ACHN (cell line): ENCODE measurements at regions not wholly inside any gene's neighbourhood (a gene's known extent, or its start where the extent isn't known, plus 50 kb on each side); places are given as distances from the start of the nearest gene placed in this dataset.
"Not testable (repeated sequence)": the region's sequence is repeated elsewhere in the genome, so short reads cannot be mapped to it uniquely, and the experiment has no call there.

Experiments
- DNase-seq: peaks from one replicate; pipeline ENCODE4 v3.0.0-alpha.2; 2015
- in situ Hi-C: cut with HindIII; loops from 2 replicates; pipeline ENCODE4 v1.10.0; 2017; ENCODE audit warnings: low sequenced_read_pairs, low pct_ligation_motif_present, low pct_unique_long_range_greater_than_20kb

DNA sequence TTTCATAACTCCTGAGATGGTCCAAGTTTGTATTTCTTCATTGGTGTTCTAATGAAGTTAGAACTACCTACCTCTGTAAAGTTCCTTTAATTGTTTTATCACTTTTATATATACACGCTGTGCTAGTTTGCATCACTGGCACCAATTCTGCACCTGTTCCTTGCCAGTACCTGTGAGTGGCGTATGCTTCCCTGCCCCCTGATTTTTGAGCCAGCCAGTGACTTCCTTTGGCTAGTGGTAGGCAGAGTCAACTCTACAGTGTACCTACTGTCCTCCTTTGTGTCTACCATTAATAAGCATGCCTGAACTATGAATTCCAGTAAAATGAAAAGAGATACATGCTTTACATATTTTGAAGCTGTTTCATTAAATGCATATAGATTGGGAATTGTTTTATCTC is 186.8 kb upstream of the SPATA31A3 start:
- in situ Hi-C loops, DNase-seq: not testable (repeated sequence)

DNA sequence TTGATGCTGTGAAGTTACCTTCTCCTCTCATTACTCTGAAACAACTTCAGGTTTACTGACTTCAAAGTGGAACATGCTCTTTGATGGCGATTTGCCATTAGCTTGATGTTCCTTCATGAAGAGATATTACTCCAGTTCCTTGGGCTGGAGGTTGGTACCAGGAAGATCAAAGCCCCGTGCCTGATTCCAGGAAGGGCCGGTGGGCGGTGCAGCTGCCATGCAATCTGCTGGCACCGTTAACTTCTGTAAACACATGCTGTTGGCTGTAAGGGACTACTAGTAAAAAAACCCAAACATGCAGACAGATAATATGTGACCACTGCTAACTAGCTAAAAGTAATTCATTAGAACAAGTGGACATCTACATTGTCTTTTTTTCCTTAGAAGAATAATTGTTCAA is 182.8 kb upstream of the SPATA31A3 start:
- DNase-seq, in situ Hi-C loops: not testable (repeated sequence)

DNA sequence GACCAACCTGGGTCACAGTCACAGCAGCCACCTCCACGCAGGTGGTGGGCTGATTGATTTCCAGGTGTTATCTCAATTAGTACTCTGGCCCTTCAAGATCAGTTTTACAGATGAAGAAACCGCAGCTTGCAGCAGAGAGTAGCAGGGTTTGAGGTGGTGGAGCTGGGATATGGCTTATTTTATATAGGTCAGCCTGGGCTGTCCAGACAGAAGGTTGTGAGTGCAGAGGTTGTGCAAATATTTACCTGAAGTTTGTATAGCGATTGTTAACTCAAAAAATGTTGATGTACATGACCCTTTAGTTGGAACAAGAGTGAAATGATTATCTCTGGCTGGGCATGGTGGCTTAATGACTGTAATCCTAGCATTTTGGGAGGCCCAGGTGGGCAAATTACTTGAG is 179.4 kb upstream of the SPATA31A3 start:
- in situ Hi-C loops, DNase-seq: not testable (repeated sequence)

DNA sequence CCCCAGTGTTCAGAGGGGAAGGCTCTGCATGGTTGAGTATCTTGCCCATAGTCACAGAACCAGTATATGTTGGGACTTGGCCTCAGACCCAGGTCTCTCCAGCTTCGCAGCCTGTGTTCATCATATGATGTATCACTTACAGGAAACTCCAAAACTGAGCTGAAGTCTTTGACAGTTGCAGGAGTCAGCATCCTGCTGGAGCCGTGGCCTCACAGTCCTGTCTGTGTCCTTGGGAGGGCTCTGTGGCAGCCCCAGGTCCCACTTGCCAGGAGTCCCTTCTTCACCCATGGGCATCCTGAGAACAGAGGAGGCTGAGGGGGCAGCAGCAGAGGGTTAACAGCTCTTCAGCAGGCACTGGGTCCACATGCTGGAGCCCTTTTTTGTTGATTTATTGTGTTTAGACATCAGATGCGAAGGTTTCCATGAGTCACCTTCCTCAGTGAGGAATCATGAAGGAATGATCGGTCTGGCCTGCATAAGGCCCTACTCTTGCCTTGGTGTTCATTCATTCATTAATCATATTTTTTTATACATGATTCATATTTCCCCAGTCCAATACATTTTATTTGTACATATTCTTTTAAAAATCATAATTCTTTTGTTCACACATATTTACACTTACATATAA is 176.3 kb upstream of the SPATA31A3 start:
- in situ Hi-C loops, DNase-seq: not testable (repeated sequence)

DNA sequence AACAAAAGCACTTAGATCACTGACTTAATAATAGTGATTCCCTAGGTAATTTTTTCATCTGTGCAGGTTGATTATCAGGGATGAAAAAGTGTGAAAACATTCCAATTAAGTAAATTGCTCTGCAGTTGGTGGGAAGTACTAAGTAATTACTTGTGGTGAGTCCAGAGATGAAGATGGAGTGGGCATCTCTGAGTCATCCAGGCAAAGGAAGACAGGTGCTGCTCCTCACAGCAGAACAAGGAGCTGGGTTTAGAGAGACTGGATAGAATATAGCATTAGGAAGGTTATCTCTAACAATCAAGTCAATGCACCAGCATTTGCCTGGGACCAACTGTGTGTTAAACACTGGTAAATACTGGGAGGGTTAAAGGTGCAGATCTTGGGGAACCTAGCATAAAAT is 174.0 kb upstream of the SPATA31A3 start:
- in situ Hi-C loops, DNase-seq: not testable (repeated sequence)

DNA sequence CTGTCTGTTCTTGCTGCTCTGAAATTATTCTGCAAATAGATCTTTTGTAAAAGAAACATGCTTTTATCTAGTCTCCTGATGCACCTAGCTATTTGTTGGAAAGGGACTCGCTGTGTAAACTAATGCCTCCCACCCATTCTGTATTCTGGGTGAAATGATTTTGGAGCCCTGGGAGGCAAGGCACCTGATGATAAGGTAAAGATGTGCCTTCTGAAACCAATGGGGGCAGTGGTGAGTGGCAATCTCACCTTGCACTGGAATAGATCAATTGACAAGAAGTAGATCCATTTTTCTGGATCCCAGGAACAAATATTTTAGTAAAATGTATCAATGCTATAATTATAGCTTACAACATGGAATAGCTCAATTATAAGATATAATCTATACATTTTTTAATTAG is 170.5 kb upstream of the SPATA31A3 start:
- DNase-seq, in situ Hi-C loops: not testable (repeated sequence)

DNA sequence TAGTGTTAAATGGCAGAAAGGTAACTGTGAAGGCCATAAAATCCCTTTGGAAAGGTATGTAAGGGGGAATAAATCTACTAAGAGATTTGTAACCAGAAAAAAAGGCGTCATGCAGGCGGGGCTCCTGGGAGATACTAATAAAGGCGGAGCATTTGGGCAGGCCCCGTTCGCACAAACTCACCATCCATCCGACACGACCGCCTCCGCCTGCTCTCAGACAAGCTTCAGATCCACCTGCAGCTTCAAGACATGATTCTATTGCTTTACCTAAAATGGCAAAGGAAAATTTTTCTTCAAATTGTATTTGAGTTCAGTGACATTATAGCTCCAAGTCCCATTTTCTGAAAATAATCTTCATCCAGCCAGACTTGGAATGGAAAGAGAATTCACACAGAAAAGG is 162.9 kb upstream of the SPATA31A3 start:
- DNase-seq, in situ Hi-C loops: not testable (repeated sequence)

DNA sequence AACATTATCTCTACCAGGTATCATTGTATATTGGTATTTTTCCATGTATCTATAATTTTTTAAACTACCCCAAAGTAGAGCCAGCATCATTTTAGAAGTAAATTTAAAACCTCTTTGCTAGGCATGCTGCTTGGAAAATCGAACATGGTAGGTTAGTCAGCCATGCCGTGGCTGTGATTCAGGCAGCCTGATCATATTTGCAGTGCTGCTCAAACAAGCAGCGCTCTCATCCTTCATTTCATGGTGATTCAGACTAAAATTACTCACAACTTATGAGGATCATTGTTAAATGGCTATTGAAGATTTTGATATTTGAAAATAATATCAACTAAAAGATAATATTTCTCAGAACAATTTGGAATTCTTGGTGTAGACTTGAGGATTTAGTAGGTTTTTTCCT is 161.2 kb upstream of the SPATA31A3 start:
- DNase-seq, in situ Hi-C loops: not testable (repeated sequence)

DNA sequence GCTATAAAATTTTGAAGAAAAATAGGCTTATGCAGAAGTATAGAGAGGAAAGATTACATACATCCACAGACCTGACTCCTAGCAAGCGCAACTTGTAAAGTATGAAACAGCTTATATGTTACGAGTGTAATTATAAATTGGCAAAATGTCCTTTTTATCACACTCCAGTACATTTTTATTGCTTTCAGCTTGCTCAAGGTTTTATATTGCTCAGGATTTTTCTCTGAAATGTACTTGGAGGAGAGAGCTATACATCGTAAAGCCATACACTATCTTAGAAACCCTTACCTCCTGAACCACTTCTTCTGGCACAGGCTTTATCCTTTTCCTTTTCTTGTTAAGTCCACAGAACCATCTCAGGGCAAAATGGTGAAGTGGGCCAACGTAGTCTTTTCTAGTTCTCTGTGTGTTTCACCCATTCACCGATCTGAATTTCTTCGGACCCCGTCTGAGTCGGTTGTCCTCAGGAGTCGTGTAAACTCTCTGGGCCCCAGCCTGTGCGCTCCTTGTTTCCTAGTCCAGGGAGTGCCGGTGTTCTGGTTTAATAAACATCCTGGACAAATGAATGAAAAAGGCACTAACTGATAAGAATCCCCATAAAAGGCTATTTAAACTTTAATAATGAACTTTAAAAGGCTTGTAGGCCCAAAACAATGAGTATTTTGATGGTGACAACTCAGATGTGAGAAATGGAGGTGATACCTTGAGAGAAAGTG is 150.2 kb upstream of the SPATA31A3 start:
- DNase-seq, in situ Hi-C loops: not testable (repeated sequence)

DNA sequence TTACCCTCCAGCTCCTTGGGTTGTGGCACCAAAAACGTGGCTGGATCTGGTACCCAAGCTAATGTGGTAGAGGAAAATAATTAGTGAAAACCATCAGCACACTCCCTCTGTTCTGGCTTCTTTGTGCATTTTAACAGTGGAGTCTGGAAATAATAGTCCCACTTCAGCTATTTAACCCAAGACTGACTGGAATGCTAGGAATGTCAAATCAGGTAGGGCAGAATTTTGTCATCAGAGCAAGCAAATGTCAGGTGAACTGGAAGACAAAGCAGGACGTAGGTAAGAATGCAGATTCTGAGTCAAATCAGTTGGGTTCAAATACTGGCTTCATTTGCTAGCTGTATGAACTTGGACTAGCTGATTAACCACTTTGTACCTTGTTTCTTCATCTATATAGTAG is 144.0 kb upstream of the SPATA31A3 start:
- DNase-seq, in situ Hi-C loops: not testable (repeated sequence)

DNA sequence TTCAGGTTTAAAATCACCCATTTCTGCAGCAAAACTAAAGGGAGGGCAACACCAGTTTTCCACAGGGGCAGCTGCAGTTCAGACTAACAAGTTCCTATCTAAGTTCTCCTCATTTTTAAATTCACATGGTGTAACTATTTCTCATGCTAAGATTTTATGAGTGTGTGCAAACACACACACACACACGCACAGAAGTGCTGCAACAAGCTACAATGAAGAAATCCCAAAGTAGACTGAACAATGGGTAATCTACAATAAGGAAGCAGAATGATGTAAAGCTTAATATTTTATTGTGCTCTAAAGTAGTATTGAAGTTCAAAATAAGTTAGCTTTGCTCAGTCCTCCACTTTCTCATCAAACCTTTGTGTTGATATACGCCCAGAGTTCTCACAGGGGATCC is 140.8 kb upstream of the SPATA31A3 start:
- in situ Hi-C loops, DNase-seq: not testable (repeated sequence)

DNA sequence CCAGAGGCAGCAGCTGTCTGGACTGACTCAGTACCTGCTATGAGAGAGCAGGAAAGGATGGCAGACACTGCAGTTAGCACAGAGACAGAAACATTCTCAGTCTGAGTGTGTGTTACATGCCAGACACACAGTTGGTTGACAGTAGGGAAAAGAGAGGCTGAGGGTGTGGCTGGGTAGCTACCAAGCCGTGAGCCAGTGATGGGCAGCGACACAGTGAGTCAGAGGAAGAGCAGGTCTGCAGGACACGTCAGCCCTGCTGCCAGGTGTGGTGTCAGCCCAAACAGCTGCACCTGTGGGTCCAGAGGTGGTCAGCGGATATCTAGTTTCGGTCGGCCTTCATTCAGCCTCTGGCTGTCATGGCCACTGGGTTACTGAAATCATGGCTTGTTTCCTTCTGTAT is 124.4 kb upstream of the SPATA31A3 start:
- in situ Hi-C loops, DNase-seq: not testable (repeated sequence)

DNA sequence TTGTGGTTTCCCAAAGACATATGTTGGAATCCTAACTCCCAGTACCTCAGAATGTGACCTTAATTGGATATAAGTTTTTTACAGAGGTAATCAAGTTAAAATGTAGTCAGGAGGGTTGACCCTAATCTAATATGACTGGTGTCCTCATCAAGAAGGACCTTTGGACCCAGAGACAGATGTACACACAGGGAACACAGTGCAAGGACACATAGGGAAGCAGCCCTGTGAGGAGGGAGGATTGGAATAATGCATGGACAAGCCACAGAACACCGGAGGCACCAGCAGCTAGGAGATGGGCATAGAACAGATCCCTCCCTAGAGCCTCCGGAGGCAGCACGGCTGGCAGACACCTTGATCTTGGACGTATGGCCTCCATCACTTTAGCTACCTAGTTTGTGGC is 119.8 kb upstream of the SPATA31A3 start:
- DNase-seq, in situ Hi-C loops: not testable (repeated sequence)

DNA sequence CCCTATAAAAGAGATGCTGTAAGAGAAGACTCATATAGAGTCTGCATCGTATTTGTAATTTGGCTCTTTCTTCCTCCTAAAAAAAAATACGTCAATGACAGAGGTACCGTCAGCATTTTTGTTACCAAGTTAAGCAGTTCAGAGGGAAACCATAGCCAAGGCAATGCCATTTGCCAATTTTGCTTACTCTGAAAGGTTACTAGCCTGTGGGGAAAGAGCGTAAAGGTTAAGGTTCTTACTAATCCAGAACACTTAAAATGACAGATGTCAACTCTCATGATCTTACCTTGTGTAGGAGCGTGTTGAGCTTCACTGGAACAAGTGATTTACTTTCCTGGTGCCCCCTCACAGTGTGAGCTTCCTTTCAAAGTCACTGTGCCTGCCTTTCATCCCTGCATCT is 119.4 kb upstream of the SPATA31A3 start:
- DNase-seq, in situ Hi-C loops: not testable (repeated sequence)

DNA sequence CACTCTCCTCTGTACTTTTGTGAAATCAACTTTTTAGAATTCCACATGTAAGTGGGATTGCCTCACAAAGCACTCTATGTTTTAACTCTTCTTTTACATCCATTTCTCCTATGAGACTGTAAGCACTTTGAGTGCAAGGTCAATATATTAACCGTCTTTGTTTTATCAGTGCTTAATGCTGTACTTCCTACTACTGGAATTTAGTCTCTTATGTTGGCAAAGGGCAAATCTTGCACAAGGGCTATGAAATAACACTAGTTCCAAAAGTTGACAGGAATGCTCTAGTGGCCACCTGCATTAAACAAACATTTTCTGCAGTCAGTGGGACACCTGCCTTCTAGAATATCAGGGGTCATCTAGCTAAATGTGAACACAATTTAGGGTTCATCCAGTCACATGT is 117.5 kb upstream of the SPATA31A3 start:
- in situ Hi-C loops, DNase-seq: not testable (repeated sequence)

DNA sequence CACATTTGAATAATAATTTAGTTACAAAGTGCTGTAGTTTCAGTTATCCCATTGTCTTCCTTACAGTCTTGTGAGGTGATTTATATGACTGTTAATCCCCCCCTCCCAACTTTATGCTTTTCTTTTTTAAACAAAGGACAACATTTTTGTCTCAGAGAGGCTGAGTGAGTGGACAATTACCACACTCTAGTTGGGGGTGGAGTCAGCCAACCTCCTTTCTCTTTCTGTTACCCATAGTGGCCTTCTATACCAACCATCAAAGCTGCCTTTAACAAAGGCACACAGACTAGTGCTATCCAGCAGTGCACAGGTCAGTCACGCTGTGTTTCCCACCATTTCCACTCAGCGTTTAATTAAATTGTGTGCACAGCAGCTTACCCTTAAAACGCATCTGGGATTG is 114.3 kb upstream of the SPATA31A3 start:
- in situ Hi-C loops, DNase-seq: not testable (repeated sequence)

DNA sequence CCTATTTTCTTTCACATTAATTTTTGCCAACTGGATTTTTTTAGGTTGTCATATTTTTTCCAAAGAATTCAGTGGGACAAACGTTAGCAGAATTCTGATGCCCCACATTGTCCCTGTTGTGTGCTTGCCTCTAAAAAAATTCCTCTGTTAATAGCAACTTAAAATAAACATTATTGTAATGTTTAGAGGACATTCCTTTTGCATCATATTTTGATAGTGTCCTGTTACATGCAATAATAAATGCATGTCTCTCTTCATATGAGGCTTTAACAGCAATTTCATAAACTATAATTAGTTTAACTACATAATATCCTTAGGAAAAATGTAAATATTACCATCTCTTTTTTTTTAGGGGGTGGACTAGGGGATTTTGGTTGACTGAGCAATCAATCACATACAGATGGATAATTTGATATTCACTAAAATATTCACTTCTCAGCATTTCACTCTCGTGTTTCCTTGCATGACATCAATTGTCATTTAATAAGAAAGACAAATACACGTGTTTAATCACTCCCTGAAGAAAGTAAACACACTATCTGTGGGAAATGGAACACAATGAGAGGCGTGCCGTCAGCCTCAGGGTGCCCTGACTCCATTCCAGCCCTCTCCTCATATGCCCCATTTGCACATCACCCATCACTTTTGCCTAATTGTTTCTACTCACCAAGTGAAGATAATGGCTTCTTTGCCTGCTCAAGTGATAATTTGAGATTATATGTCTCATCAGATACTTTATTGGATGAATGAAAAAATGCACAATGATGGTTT is 110.3 kb upstream of the SPATA31A3 start:
- in situ Hi-C loops, DNase-seq: not testable (repeated sequence)

DNA sequence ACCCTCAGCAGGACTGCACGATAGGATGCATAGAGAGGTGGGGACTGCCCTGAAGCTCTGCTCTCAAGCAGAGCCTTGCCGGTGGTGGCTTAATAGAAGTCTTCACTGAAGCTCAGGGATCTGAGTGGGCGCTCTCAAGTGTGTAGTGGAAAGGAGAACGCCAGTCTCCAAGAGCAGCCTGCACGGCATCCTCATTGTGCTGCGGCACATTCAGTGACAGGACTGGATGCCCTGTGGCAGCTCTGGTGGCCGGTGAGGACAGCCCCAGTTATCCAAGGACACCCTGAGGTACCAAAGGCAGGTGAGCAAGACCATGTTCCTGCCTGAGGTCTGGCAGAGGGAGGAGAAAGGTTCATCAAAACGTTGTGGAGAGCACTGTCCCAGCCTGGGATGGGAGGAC is 98.8 kb upstream of the SPATA31A3 start:
- in situ Hi-C loops, DNase-seq: not testable (repeated sequence)

DNA sequence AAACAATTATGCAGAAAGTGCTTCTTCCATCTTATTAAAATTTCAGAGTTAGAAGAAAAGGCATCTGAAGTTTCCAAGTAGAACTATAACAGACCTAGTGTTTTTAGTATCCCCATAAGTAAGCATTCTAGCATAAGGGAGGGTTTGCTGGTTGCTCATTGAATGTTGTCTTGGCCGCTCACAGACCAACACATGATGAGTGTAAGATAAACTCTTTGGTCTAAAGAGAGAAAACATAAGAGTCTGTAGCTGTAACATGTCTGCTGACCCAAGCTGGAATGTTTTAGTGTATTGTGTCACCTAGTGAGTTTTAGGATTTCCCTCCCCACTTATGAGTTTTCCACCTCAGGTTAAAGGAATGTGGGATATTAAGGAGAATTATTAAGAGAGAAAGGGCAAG is 94.5 kb upstream of the SPATA31A3 start:
- DNase-seq: not testable (repeated sequence)

More for the DNA sequence above, 94.5 kb upstream of the SPATA31A3 start:
- in situ Hi-C loops: not testable (repeated sequence)
